ENCODE measurements at regions not wholly inside any gene's neighbourhood (a gene's known extent, or its start where the extent isn't known, plus 50 kb on each side); places are given as distances from the start of the nearest gene placed in this dataset.

DNA sequence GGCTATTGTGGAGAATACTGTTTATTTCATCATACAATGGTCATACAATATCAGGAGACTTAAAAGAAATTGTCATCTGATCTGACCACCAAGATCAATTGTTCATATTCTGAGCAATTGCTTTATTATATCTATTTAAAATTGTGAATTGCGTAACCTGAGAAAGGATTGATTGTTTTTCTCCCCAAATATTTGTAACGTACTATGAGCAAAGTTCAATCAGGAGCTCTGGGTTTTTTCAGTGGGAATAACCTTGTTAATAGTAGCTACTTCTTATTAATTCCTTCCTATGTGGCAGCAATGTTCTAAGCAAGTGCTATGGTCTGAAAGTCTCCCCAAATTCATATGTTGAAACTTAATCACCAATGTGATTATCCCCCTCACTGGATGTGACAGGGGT lies 323.1 kb downstream of the ZPLD1 start:
- DNase-seq = no peak

DNA sequence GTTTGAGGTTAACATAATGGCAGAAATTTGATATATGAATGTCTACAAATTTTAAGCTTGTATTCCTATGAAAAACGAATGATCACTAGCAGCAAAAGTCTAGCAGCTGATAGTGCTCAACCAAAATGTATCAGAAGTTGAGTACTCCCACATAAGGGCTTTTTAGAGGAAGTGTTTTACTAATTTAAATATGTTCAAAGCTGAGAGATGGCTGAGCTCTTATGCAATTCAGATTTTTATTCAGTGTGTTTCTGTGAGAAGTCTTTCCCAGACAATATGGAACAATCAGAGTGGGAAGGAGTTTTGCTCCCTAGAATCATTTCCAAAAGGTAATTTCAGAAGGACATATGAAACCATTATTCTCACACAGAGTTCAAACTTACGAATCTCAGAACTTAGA lies 327.0 kb downstream of the ZPLD1 start:
- DNase-seq = no peak

DNA sequence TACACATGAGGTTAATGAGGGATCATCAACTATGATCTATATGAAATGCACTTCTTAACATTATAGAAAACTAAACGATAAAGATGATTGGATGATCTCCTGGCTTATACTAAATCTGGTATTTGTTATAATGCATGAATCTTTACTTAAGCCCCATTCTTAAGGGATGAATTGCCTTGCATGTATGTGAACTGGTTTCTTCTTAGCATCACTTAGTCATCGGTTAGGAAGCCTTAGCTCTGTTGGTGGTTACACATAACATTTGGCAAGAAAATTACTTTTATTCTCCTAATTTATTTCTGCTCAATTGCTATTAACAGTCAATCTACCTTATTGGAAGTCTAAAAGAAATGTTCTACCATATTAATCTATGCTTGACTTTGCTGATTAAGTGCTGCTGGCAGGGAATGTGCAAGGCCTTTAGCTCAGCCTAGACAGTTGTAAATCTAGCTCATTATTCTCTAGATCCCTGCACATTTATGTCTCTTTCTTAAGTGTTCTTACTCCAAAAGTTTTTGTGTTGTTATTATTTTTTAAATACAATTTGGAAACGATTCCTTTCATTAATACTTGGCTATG lies 356.0 kb downstream of the ZPLD1 start:
- no peak for DNase-seq

DNA sequence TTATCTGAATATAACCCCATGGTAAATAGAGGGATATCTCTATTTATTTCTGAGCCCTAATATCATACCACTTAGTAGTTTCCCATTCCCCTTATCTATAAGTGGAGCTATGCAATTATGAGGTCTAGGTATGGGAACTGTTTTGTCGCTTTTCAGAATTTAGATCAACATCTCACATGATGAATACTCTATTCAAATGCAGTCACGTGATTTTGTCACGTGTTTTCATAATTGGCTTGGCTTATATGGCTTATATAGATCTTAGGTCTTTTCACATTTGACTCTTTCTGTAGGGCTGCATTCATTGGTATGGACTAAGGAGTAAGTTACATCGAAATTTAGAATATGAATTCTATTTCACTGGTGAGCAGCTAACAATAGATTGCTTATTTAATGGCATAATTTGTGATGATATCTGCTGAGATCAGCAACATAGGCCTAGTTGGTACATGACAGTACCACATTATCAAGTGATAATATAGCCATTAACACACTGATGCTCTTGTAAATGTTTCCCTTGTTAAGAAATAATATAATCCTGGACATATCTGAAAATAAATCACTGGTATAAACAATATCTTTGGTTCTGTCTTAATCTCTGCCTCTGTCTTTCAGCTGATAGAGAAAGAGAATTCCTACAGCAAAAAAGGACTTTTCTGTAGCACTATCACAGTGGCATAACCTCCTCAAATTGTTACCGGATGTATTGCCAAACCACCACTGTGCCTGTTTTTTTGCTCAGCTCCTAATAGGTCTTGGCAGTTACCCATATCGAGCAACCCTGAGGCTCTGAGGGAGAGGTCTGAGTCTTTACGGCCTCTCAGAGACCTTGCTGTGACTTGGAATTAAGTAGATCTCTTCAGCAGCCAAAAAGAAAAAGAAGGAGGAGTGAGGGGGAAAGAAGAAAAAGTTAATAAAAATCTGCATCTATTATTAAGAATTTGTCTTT lies 357.1 kb downstream of the ZPLD1 start:
- DNase-seq = no peak

DNA sequence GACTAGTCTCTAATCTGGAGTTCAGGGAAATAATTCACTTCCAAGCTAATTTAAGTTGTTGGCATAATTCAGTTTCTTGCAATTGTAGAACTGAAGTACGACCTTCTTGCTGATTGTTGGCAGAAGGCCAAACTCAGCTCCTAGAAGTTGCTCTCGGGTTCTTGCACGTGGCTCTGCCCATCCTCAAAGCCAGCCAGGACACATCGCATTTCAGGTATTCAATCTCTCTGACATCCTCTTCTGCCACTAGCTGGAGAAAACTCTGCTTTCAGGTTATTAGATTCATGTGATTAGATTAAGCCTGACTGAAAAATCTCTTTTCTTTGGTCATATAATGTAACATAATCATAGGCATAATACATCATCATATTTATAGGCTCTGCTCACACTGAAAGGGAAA lies 362.0 kb downstream of the ZPLD1 start:
- DNase-seq = no peak

DNA sequence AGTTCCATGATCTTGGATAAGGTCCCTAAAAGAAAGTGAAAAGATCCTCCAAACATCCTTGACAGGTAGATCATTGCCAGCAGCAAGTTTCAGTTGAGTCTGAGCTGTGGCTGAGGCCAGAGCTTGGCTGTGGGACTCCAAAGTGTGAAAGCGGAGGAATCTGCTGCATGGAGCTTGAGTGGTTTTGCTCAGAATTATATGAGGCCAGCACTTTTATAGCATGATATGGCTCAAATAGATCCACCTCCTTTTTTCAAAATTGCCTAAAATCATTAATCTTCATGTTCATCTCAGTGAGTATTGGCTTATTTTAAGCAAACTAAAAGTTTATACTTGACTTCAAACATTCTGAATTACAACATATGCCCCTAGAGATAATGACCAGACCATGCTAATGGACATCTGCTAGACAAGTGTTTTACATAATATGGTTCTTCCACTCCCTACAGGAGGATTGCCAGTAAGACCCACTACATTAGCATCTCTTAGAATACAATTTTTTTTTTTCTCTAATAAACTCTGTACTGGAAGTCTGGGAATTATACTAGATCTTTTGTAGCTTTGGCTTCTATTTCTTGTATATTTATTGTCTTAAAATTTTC lies 368.1 kb downstream of the ZPLD1 start:
- DNase-seq = no peak

DNA sequence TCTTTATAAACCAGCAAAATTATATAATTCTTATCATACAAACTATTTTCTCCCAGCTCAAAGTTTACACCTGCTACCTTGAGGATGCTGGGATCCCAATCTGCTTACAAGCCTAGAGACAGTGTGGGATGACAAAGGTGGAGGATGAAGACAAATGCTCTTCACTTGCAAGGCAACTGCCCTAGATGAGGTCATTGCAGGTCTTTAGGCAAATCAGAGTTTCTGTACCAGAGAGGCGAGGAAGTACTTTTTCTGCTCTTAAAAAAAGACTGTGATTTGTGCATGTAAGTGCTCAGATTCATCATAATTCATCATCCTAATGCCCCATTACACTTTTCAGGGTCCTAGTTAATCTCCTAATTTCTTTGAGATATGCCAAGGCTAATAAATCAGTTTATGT lies 376.1 kb downstream of the ZPLD1 start:
- DNase-seq = no peak

DNA sequence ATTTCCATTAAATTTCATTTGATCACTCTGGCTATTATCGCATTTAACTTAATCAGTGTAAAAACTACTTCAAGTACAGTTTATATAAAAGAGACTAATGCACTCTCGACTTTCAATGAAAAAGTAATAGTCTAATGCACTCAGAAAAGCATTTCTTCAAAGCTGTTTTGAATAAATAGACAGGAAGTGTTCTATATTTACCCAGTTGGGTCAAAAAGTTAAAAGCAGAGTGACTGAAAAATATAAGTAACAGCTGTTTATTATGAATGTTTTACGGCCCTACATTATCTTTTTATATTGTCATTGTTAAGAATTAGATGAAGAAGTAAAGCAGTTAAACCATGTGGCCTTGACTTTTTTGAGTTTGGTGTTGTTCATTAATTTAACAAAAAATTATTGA lies 391.8 kb downstream of the ZPLD1 start:
- DNase-seq = no peak

DNA sequence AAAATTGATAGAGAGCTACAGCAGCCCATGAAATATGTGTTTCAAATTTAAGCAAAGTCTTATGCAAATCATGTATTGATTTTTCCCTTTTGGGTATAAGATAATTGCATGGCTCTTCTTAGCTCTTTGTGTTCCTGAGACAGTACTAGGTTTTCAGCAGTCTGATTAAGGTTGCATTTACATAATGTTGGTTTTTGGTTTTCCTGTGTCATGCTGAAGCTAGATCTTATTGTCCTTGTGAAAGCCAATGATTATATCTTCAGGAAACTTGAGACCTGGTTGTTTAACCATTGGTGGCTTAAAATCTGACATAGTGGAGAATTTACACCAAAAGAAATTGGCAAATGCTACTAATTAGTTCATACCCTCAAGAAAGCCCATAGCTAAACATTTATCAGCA lies 392.6 kb downstream of the ZPLD1 start:
- DNase-seq = no peak

DNA sequence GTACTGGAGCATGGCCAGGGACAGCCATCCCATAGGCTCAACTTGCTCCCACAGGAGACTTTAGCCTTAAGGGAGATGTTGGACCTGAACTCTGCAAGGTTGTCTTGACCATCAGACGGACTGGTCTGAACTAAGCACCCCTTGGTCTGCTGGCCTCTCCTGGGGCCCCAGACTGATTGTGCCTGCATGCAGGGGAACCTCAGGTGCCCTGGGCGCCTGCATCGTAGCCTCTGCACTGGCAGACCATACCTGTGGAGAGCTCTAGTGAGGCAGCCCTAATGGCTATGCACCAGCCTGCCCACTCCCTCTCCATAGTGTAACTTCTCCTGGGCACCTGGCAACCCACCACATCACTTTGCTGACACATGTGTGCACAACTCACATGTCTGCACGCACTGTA lies 395.6 kb downstream of the ZPLD1 start:
- no peak for DNase-seq

DNA sequence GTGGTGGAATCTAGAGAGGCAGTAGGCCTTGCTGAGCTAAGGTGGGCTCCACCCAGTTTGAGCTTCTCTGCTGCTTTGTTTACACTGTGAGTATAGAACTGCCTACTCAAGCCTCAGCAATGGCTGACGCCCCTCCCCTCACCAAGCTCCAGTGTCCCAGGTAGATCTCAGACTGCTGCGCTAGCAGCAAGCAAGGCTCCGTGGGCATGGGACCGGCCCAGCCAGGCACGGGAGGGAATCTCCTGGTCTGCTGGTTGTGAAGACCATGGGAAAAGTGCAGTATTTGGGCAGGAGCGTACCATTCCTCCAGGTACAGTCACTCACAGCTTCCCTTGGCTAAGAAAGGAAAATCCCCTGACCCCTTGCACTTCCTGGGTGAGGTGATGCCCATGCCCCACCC lies 407.1 kb downstream of the ZPLD1 start:
- DNase-seq = no peak

DNA sequence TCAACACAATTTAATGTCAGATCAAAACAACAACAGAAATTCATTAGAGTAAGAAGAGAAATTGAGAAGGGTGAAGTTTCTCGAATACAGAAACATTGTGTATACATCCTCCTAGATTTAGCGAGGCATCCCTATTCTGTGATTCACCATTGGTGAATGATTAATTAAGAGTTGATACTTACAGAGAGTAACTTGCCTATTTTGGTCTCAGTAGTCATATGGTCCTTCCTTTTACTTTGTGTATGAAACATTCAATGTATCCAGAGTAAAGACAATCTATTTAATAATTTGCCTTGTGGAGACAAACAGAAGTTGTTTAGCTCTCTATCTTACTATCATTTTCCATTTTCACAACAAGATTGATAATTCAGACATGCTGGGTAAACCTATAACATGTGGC lies 432.0 kb downstream of the ZPLD1 start:
- no peak for DNase-seq

DNA sequence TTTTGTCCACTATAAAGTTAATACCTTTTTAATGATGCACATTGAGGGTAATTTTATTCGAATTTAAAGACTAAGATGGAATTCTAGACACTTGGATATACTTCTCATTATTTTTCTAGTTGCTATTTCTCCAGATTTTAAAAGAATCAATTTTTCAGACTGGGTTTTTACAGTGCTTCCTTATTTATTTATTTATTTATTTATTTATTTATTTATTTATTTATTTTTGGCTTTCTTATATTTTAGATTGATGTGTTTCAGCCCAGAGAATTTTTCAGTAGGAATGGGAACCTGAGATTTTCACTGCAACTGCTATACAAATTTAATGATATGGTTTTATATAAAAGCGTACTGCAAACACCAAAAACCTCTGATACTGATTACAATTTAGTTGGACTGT lies 448.7 kb downstream of the ZPLD1 start:
- DNase-seq = no peak

DNA sequence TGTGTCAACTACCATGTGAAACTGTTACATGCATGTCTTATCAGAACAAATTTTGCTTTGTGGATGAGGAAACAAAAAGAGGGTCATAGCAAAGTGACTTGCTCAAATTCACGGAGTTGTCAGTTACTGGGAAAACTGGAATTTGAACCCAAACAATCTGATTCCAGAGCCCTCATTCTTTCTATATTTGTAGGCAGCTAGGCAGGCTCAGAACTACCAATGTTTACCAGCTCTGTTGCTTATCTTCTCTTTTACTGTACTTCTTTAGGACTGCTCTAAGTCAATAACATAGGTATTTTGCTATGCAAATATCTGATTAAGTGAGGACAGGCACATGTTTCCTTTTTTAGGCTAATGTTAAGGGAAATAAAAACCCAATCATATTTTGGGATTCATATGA lies 450.5 kb downstream of the ZPLD1 start:
- DNase-seq = no peak

DNA sequence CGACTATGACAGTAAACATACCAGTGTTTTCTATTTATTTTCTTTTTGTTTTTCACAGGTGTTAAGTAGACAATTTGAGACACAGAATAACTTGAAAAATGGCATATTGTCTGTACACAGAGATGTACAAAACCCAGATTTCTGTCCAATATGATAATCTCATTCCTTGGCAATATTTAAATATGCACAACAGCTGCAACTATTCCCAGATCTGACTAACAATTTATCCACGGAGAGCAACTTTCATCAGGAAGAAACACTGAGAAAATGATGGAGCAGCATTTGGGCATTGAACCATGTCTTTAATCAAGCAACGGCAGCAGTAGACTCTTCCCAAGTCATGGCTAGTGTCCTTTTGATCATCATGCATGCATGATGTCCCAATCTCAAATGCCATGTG lies 452.6 kb downstream of the ZPLD1 start:
- no peak for DNase-seq

DNA sequence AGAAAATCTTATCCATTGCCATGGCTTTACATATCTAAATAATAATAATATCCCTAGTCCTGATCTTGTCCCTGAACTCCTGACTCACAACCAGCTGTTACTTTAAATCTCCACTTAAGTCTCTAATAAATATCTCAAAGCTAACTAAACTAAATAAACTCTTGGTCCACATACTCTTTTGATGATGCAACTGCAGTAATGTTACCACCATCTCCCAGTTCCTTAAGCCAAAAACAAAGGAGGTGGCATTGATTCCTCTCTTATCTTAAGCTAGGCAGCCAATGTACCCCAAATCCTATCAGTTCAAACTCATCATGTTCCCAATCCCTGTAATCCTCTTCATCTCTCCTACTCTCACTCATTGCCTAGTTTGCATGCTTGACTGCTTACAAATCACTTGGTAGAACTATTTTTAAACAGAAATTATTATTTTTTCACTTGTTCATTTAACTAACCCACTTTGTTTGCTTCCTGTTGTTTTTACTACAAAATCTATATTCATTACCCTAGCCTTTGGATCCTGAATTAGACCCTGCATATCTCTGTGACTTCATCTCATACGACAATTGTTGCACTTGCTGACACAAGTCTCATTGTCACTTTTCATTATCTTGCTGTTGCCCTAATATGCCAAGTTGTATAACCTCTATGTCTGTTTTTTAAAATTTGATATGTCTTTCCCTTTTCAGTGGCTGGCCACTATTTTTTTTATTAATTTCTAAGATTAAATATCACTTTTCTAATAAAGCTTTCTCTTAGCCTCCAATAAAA lies 462.2 kb downstream of the ZPLD1 start:
- no peak for DNase-seq

DNA sequence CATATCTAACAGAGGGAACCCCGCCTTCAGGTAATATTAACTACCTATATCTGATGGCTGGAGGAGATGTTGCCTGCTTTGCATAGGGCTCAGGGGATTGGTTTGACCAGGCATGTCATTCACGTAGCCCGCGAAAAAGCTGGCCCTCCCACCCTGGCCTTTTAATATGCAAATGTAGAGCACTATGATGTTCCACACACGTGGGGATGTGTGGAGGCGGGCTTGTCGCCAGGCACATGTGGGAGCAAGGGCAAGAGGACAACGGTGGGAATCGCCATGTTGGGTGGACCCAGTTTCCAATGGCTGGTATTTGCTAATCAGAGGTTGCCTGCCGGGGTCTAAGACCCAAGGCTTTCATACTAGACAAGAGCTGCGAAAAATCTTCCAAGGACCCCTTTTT lies 469.8 kb downstream of the ZPLD1 start:
- DNase-seq = no peak

DNA sequence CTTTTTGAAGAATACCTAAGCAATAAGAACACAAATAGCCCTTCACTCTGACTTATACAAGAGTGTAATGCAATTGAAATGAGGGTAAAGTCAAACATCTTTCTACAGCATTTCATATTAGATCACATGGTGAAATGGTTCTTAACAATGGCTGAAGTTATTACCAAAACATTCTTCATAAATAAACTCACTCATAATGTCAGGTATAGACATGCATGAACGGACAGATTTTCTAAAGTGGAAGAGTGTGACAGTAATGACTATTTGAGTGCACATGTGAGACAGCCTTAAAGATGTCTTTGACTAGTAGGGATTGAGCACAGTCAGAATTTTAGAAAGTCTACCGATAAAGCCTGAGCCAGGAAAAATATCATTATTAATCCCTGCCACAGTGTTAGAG lies 471.0 kb downstream of the ZPLD1 start:
- DNase-seq = no peak

DNA sequence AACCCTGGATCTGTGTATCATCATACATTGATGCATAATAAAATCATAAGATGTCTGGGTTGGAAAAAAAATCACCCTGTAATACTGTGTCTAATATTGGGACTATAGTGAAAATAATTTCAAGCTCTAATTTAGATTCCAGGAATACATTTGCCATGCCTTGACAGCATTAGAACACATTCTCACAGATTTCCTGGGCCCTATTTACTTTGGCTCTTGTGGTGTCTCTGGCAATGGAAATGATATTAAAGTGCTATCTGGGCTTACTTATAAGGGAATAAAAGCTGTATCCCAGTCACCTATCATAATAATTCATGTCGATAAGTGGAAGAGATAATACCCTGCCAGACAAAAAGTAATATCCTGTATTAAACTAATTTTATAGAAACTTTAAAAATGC lies 472.0 kb downstream of the ZPLD1 start:
- no peak for DNase-seq

DNA sequence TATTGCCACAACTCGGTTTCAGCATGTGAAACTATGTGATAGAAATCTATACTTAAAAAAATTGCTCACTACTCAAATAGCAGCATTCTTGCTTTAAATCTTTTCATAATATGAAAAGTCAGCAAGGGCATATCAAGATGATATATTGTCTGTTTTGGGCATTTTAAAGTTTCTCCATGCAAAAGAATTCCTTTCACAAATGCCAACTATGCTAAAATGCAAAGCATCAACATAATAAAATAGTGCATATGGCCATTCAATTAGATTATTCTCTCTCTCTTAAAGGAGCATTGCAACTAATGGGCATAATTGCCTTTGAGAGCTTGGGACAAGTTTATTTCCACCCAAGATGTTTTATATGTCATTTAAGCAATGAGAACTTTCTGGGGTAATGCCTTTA lies 475.1 kb downstream of the ZPLD1 start:
- DNase-seq = no peak

DNA sequence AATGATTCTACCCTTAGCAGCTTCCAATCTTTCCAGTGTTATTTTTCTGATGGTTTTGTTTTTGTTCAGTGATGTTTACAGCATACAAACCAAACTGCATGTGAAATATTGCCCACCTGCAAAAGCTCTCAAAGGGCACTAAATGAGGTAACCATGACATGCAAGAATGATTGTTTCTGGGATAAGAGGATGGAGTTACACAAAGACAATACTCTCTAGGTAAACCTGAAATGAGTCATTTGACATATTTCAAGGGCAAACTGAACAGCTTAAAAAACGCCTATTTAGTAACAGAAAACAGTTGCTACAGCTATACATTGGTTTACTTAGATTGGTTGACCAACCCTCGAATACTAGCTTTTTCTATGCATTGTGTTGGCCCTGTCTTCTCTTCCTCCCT lies 481.7 kb downstream of the ZPLD1 start:
- DNase-seq = no peak

DNA sequence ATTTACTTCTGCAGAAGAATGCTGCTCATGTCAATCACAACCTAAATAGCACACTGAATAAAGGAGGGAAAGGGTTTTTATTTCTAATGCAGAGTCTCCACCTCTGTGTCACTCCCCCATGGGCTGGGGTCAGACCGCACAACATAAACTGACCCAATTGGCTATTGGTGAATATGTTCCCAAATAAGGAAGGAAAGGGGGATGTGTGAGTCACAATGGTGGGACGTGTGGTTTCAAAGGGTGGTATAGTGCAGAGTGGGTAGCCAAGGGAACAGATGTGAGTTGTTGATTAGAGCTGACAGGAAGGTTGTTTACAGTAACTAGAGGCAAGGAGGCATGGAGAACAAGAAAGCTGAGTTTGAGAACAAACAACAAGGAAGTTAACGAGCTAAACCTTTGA lies 491.8 kb downstream of the ZPLD1 start:
- no peak for DNase-seq

DNA sequence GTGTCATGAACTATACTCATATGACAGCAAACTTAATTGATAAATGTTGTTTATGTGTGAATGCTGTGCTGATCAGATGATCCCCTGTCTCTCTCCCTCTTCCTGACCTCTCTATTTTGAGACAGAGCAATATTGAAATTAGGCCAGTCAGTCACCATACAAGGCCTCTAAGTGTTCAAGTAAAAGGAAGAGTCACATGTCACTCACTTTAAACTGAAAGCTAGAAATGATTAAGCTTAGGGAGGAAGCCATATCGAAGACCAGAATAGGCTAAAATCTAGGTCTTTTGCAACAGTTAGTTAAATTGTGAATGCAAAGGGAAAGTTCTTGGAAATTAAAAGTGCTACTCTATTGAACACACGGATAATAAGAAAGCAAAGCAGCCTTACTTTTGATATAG lies 498.6 kb downstream of the ZPLD1 start:
- DNase-seq = no peak

All from activated CD4-positive, alpha-beta T cell treated with anti-CD3 and anti-CD28 coated beads for 4 hours (primary cell).